Right lobe of liver (tissue), 6 donors: ENCODE measurements at regions not wholly inside any gene's neighbourhood (a gene's known extent, or its start where the extent isn't known, plus 50 kb on each side); places are given as distances from the start of the nearest gene placed in this dataset.
A peak's percentile ranks its signal among the peaks of the same experiment; 100 is the strongest.

Source experiments
- ATAC-seq, 4 donors: fragments of 200-7000 bp; cut with Tn5 transposase; one replicate each; pipeline ENCODE4 v1.9.1; 2020; ENCODE audit warnings: mild to moderate bottlenecking in 4 of 4, moderate library complexity in 4 of 4
- DNase-seq, 3 donors: peaks; one replicate each; pipeline ENCODE4 v3.0.0-alpha.2; 2020
- H3K27ac ChIP-seq, 3 donors: fragments of 200-600 bp; one replicate each; pipeline ENCODE4 v1.8.0; 2022
- H3K27me3 ChIP-seq, 2 donors: fragments of 200-600 bp; one replicate each; pipeline ENCODE4 v1.8.0; 2022
- H3K36me3 ChIP-seq, 4 donors: fragments of 200-600 bp; sonication (generic) in 1 of 4; one replicate each; pipeline versions ENCODE4 v1.5.1 to v1.8.0; 2017 to 2022; ENCODE audit warnings: control low read depth in 1 of 4
- H3K4me1 ChIP-seq, 4 donors: fragments of 200-600 bp; sonication (generic) in 1 of 4; one replicate each; pipeline versions ENCODE4 v1.5.1 to v1.8.0; 2017 to 2022; ENCODE audit warnings: control low read depth in 1 of 4
- H3K4me3 ChIP-seq, 3 donors: fragments of 200-600 bp; one replicate each; pipeline ENCODE4 v1.8.0; 2022
- H3K9me3 ChIP-seq, 4 donors: fragments of 200-600 bp; sonication (generic) in 1 of 4; one replicate each; pipeline versions ENCODE4 v1.5.1 to v1.8.0; 2017 to 2022; ENCODE audit warnings: control low read depth in 1 of 4
- POLR2A ChIP-seq: fragments of 450-650 bp; IDR thresholded peaks from one replicate; pipeline ENCODE4 v1.6.1; 2017; ENCODE audit warnings: antibody characterized with exemption, mild to moderate bottlenecking
- WGBS: methylation state at CpG from one replicate; pipeline ENCODE4 v1.1.6; 2018; ENCODE audit warnings: low coverage, low lambda C conversion rate; ENCODE audit not compliant: insufficient coverage; ENCODE audit errors: missing lambda C conversion rate; 5-methylcytosine and 5-hydroxymethylcytosine counted together
- intact Hi-C, 2 donors: fragments of 100-400 bp; cut with DNase I; formaldehyde crosslinking; loops; one replicate each; pipeline versions ENCODE4 v1.11.2 to v1.14.1; 2022
- TF ChIP-seq, protein P1 (sequence below), 4 donors: fragments of 200-600 bp in 3 of 4; fragments of 450-650 bp in 1 of 4; IDR thresholded peaks; one replicate each; pipeline versions ENCODE4 v1.5.1 to v1.8.0; 2016 to 2022; ENCODE audit warnings: antibody characterized with exemption in 4 of 4, mild to moderate bottlenecking in 2 of 4
- donor health status: DM: no; HTN: yes; CAD: no.
- donor health status: DM: no; HTN: no; CAD: no.
- donor health status: DM: no; HTN: no; CAD: no.
- donor health status: DM: no; HTN: yes; CAD: no.
- donor health status: DM: no; HTN: yes; CAD: no.

DNA sequence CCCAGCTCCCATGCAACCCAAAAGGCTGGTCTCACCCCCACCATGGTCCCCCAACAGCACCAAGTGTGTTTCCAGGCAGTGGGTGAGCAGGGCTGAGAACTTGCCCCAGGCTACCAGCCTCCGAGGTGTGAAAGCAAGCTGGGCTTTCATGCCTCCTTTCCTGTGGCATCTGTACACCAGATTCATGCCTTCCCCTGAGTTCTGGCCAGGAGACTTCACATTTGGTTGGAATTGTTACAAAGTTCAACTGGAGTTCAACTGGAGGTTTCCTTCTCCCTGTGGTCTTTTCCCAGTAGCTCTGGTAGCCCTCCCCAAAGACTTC is 77.6 kb upstream of the RAB40AL start:
- no peaks in the 10 kb centered on the region for H3K36me3 ChIP-seq
- ATAC-seq (no peak), DNase-seq (no peak)
- H3K27me3 ChIP-seq, result no peaks in the 10 kb centered on the region
- no peak overlapping the region for H3K27ac ChIP-seq
- H3K4me1 ChIP-seq, result no peaks in the 10 kb centered on the region
- WGBS, result 80% methylated on average over 1 of the region's 1 CpG
- no peak overlapping the region for H3K4me3 ChIP-seq
- TF ChIP-seq, protein P1, sequence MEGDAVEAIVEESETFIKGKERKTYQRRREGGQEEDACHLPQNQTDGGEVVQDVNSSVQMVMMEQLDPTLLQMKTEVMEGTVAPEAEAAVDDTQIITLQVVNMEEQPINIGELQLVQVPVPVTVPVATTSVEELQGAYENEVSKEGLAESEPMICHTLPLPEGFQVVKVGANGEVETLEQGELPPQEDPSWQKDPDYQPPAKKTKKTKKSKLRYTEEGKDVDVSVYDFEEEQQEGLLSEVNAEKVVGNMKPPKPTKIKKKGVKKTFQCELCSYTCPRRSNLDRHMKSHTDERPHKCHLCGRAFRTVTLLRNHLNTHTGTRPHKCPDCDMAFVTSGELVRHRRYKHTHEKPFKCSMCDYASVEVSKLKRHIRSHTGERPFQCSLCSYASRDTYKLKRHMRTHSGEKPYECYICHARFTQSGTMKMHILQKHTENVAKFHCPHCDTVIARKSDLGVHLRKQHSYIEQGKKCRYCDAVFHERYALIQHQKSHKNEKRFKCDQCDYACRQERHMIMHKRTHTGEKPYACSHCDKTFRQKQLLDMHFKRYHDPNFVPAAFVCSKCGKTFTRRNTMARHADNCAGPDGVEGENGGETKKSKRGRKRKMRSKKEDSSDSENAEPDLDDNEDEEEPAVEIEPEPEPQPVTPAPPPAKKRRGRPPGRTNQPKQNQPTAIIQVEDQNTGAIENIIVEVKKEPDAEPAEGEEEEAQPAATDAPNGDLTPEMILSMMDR (IDR thresholded peaks at IDR 0.05), result no peak
- TF ChIP-seq POLR2A, result no peak
- H3K9me3 ChIP-seq, result no peaks in the 10 kb centered on the region
- intact Hi-C loops, result no loop called here

DNA sequence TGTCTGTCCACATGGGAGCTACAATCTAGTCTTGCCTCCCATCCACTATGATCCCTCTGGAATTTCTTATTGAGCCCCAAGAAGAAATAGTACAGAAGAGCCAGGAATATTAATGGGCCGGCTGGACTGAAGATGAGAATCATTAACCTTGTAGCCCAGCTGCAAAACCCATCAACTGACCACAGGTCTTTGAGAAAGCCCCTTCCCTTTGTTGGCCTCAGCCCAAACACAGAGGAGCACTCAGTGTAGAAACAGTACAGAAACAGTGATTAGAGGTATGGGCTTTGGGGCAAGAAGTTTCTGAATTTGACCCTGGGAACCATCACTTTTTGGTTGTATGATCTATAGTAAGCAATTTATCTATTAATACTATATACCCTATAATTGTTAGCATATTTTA is 76.8 kb upstream of the RAB40AL start:
- H3K4me1 ChIP-seq, result no peaks in the 10 kb centered on the region
- DNase-seq (no peak), ATAC-seq (no peak)
- no peaks in the 10 kb centered on the region for H3K27me3 ChIP-seq
- no peak for TF ChIP-seq POLR2A
- TF ChIP-seq, protein P1 (IDR thresholded peaks at IDR 0.05), result no peak
- no peak overlapping the region for H3K27ac ChIP-seq
- H3K9me3 ChIP-seq, result no peaks in the 10 kb centered on the region
- no peaks in the 10 kb centered on the region for H3K36me3 ChIP-seq
- 58% methylated on average over 1 of the region's 1 CpG for WGBS
- no peak overlapping the region for H3K4me3 ChIP-seq
- intact Hi-C loops, result no loop called here

DNA sequence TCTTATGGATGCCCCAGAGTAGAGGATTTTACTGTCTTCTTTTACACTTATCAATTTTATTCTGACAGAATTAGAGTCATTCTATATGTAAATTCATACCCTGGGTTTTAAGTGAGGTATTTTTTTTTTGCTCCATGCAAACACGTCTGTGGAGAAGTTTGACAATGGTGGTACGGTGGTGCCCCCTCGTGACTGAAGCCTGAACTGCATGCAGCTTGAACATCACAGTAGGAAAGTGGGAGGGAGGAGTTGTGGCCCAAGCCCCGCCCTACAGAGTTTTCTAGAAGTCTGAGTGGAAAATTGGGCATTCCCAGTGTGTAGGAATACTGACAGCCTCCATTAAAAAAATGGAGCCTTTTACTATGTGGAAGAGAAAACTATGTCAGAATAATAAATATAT is 73.3 kb upstream of the RAB40AL start:
- no peak for TF ChIP-seq POLR2A
- TF ChIP-seq, protein P1 (IDR thresholded peaks at IDR 0.05), result peak; percentile 65 to 95 (median 86)
- H3K4me1 ChIP-seq, result no peaks in the 10 kb centered on the region
- WGBS, result 2% methylated on average over 4 of the region's 4 CpGs
- intact Hi-C loops, result no loop called here
- no peaks in the 10 kb centered on the region for H3K36me3 ChIP-seq
- ATAC-seq (peak; percentile 98 to 100 (median 100)), DNase-seq (peak; percentile 72 to 76 (median 74))
- no peak overlapping the region for H3K27ac ChIP-seq
- H3K4me3 ChIP-seq, result no peak overlapping the region
- no peaks in the 10 kb centered on the region for H3K27me3 ChIP-seq
- no peaks in the 10 kb centered on the region for H3K9me3 ChIP-seq

DNA sequence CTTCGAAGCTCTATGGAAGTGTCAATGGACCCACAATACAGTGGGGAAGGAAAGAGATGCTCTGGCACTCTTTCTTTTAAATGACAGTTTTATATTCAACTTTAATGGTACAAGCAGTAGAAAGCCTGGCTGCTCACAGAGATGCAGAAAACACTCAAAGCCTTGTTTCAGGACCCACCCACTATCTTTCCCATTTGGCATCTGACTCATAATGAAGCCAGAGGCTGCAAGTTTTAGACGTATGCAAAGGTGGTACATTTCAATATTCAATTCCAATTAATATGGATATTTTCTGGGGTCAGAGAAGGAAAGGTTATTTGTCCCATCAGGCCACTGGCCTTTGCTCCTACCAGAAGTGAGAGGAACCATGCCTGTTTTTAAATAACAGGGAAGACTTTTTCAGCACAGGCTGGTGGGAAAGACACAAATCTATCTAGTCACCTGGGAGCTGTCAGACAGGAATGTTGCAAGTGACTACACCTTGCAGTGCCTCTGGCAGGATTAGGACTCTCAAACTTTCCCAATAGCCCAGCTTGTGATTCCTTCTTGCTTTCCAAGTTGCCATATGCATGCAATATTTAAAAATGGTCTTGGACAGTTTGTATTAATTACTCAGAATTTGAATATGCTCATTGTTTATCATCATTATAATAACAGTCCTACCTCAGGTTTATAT is 70.0 kb upstream of the RAB40AL start:
- Histone ChIP-seq H3K36me3 (no peaks in the 10 kb centered on the region), H3K9me3 (no peaks in the 10 kb centered on the region), H3K4me3 (no peak overlapping the region), H3K27me3 (no peaks in the 10 kb centered on the region), H3K4me1 (no peaks in the 10 kb centered on the region), H3K27ac (no peak overlapping the region)
- no peak for DNase-seq
- 34% methylated on average over 2 of the region's 2 CpGs for WGBS
- no peak for ATAC-seq
- intact Hi-C loops, result no loop called here
- TF ChIP-seq, protein P1 (IDR thresholded peaks at IDR 0.05), result no peak
- no peak for TF ChIP-seq POLR2A

DNA sequence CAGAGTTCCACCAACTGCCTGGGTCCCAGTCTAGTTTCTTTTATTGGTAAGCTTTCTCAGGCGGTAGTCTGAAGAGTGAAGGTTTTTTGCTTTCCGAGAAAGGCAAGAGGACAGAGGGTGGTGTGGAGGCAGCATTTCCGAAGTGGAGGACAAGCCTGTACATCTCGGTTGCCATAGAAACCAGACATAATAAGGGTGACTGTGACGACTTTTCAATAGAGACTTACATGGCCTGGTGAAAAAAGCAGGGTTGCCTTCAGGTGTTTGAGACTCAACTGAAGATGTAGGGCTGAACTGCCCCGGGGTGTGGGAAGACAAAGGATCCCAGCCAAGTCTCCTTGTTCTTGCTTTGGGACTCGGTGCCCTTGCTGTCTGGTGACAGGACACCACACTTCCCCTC is 53.6 kb upstream of the RAB40AL start:
- DNase-seq, result no peak
- H3K4me1 ChIP-seq, result no peaks in the 10 kb centered on the region
- H3K9me3 ChIP-seq, result no peaks in the 10 kb centered on the region
- intact Hi-C loops, result no loop called here
- no peak overlapping the region for H3K4me3 ChIP-seq
- H3K36me3 ChIP-seq, result no peaks in the 10 kb centered on the region
- no peaks in the 10 kb centered on the region for H3K27me3 ChIP-seq
- no peak overlapping the region for H3K27ac ChIP-seq
- 78% methylated on average over 5 of the region's 7 CpGs for WGBS
- TF ChIP-seq, protein P1 (IDR thresholded peaks at IDR 0.05), result no peak
- no peak for TF ChIP-seq POLR2A
- ATAC-seq, result no peak
